ENCODE measurements at regions not wholly inside any gene's neighbourhood (a gene's known extent, or its start where the extent isn't known, plus 50 kb on each side); places are given as distances from the start of the nearest gene placed in this dataset.

GRCh38 chr18:78447211-78447610 is 532.4 kb upstream of the SALL3 start:
- TF ChIP-seq POLR2A (IDR thresholded peaks at IDR 0.05): no peak
- TF ChIP-seq CTCF (IDR thresholded peaks at IDR 0.05): no peak
